ENCODE measurements at regions not wholly inside any gene's neighbourhood (a gene's known extent, or its start where the extent isn't known, plus 50 kb on each side); places are given as distances from the start of the nearest gene placed in this dataset.

- H3K27ac Mint-ChIP-seq, result no peak overlapping the region
- Histone ChIP-seq H2AFZ (ENCODE audit: low read length) (no peak overlapping the region), H3K4me2 (ENCODE audit: insufficient read depth, insufficient read length, low read length) (no peak overlapping the region), H3K9me3 (ENCODE audit: control insufficient read depth, low read depth, low read length) (peaks cover 23% of the 10 kb centered on the region), H3K18ac (ENCODE audit: insufficient read length, low read depth, low read length) (no peak overlapping the region), H4K91ac (ENCODE audit: insufficient read length, low read depth, low read length) (no peak overlapping the region), H2BK15ac (ENCODE audit: low read depth, low read length) (no peak overlapping the region), H3K79me2 (ENCODE audit: insufficient read depth, low read length) (no peaks in the 10 kb centered on the region), H3K14ac (ENCODE audit: insufficient read depth, low read length) (no peak overlapping the region), H2BK120ac (ENCODE audit: low read depth, low read length, poor library complexity, severe bottlenecking) (no peak overlapping the region), H4K8ac (replicated peaks; ENCODE audit: insufficient read length, low read depth, low read length) (no peak overlapping the region), H4K20me1 (ENCODE audit: control insufficient read depth, insufficient read depth, insufficient read length) (no peaks in the 10 kb centered on the region), H3K4me1 (ENCODE audit: insufficient read depth, low read length) (peaks cover 4% of the 10 kb centered on the region), H3K23ac (ENCODE audit: insufficient read length, low read depth, low read length) (no peak overlapping the region), H2BK5ac (ENCODE audit: insufficient read length, low read length) (no peak overlapping the region), H2AK5ac (ENCODE audit: insufficient read length, low read length) (no peak overlapping the region), H3K79me1 (ENCODE audit: insufficient read depth, low read depth, low read length, poor library complexity, severe bottlenecking) (no peaks in the 10 kb centered on the region), H3K23me2 (ENCODE audit: insufficient read length, low read depth, low read length, poor library complexity, severe bottlenecking) (no peaks in the 10 kb centered on the region), H4K5ac (ENCODE audit: insufficient read length, low read depth, low read length) (no peak overlapping the region), H2BK20ac (ENCODE audit: low read depth, low read length, poor library complexity, severe bottlenecking) (no peak overlapping the region), H3K4ac (ENCODE audit: low read depth, low read length) (no peak overlapping the region), H2BK12ac (ENCODE audit: insufficient read length, low read depth, low read length) (no peak overlapping the region), H3K9ac (ENCODE audit: extremely low read depth, insufficient read length, low read length) (no peak overlapping the region), H3K27ac (ENCODE audit: insufficient read length, low read depth, low read length) (no peak overlapping the region), H3K27me3 (ENCODE audit: insufficient read depth, low read length) (no peaks in the 10 kb centered on the region), H3K56ac (ENCODE audit: insufficient read length, low read depth, low read length) (no peak overlapping the region), H3T11ph (ENCODE audit: low read length) (no peak overlapping the region)
- H3K4me1 Mint-ChIP-seq, result peaks cover 20 to 21% of the 10 kb centered on the region in 2 experiments
- WGBS (ENCODE audit: extremely low coverage, insufficient read length, low lambda C conversion rate), result no CpG with 5 or more reads among the region's 4 CpGs
- H3K9me3 Mint-ChIP-seq, result peaks cover 40 to 41% of the 10 kb centered on the region in 2 experiments
- H3K4me3 Mint-ChIP-seq, result no peak overlapping the region
- peaks cover 29 to 62% (median 45%) of the 10 kb centered on the region in 3 experiments for H3K36me3 Mint-ChIP-seq (ENCODE audit: insufficient read depth in 1 of 3, low read depth in 3 of 3)
- no peak for TF ChIP-seq CTCF (conservative IDR thresholded peaks at IDR 0.05)
- no peak for DNase-seq
- peaks cover 3% of the 10 kb centered on the region; the same call in 1 of the 2 replicates for H3K27me3 Mint-ChIP-seq (ENCODE audit: low read depth)
Observed at GRCh38 chr3:176510097-176510496, 687.2 kb downstream of the TBL1XR1 start.

Data from H9 (cell line).